NT2/D1 (cell line): ENCODE measurements at regions not wholly inside any gene's neighbourhood (a gene's known extent, or its start where the extent isn't known, plus 50 kb on each side); places are given as distances from the start of the nearest gene placed in this dataset.

ENCODE experiments used
- DNase-seq: peaks from one replicate; pipeline ENCODE4 v3.0.0-alpha.2; 2011; ENCODE audit warnings: low read depth, low spot score
- H3K27me3 ChIP-seq: 2 replicates; pipeline ENCODE4 v1.6.0; 2011; ENCODE audit warnings: mild to moderate bottlenecking; ENCODE audit not compliant: insufficient read length, insufficient read depth
- H3K36me3 ChIP-seq: 2 replicates; pipeline ENCODE4 v1.6.1; 2011; ENCODE audit warnings: mild to moderate bottlenecking, low read length, mixed read lengths; ENCODE audit not compliant: insufficient read depth, insufficient read length
- H3K4me1 ChIP-seq: 2 replicates; pipeline ENCODE4 v1.5.1; 2011; ENCODE audit not compliant: insufficient read depth, insufficient read length
- H3K4me3 ChIP-seq: 2 replicates; pipeline ENCODE4 v1.5.1; 2011; ENCODE audit warnings: low read depth; ENCODE audit not compliant: insufficient read length
- H3K9ac ChIP-seq: 2 replicates; pipeline ENCODE4 v1.6.0; 2011; ENCODE audit warnings: low read depth; ENCODE audit not compliant: insufficient read length
- H3K9me3 ChIP-seq: 2 replicates; pipeline ENCODE4 v1.5.1; 2011; ENCODE audit warnings: mild to moderate bottlenecking, low read length; ENCODE audit not compliant: insufficient read depth
- SUZ12 ChIP-seq: IDR thresholded peaks from 2 replicates; pipeline ENCODE4 v1.6.1; 2011; ENCODE audit not compliant: insufficient read length, insufficient read depth; ENCODE audit errors: extremely low read depth
- YY1 ChIP-seq: IDR thresholded peaks from 2 replicates; pipeline ENCODE4 v1.6.1; 2011; ENCODE audit not compliant: insufficient read length, insufficient read depth
- ZNF274 ChIP-seq: IDR thresholded peaks from 2 replicates; pipeline ENCODE4 v1.6.1; 2011; ENCODE audit warnings: mild to moderate bottlenecking, low read depth, low read length

GRCh38 chr9:99282406-99282805 is 60.3 kb downstream of the SEC61B start:
- Histone ChIP-seq H3K36me3 (no peaks in the 10 kb centered on the region), H3K4me3 (no peak overlapping the region), H3K9ac (no peak overlapping the region), H3K4me1 (no peaks in the 10 kb centered on the region), H3K27me3 (no peaks in the 10 kb centered on the region), H3K9me3 (no peaks in the 10 kb centered on the region)
- TF ChIP-seq YY1 (no peak), SUZ12 (no peak), ZNF274 (no peak)
- DNase-seq = no peak

GRCh38 chr9:99285965-99286364 is 63.9 kb downstream of the SEC61B start:
- no peak for DNase-seq
- H3K36me3 ChIP-seq = no peaks in the 10 kb centered on the region
- no peaks in the 10 kb centered on the region for H3K9me3 ChIP-seq
- no peak overlapping the region for H3K9ac ChIP-seq
- TF ChIP-seq SUZ12 (no peak), ZNF274 (no peak), YY1 (no peak)
- H3K27me3 ChIP-seq = no peaks in the 10 kb centered on the region
- H3K4me3 ChIP-seq = no peak overlapping the region
- no peaks in the 10 kb centered on the region for H3K4me1 ChIP-seq

GRCh38 chr9:99286536-99286935 is 64.5 kb downstream of the SEC61B start:
- H3K9me3 ChIP-seq = no peaks in the 10 kb centered on the region
- H3K4me1 ChIP-seq = no peaks in the 10 kb centered on the region
- no peak for DNase-seq
- no peaks in the 10 kb centered on the region for H3K36me3 ChIP-seq
- H3K27me3 ChIP-seq = no peaks in the 10 kb centered on the region
- TF ChIP-seq YY1 (no peak), SUZ12 (no peak), ZNF274 (no peak)
- H3K9ac ChIP-seq = no peak overlapping the region
- no peak overlapping the region for H3K4me3 ChIP-seq

GRCh38 chr9:99287641-99288040 is 65.6 kb downstream of the SEC61B start:
- H3K9ac ChIP-seq = no peak overlapping the region
- no peaks in the 10 kb centered on the region for H3K36me3 ChIP-seq
- H3K9me3 ChIP-seq = no peaks in the 10 kb centered on the region
- no peaks in the 10 kb centered on the region for H3K4me1 ChIP-seq
- TF ChIP-seq ZNF274 (no peak), SUZ12 (no peak), YY1 (no peak)
- H3K4me3 ChIP-seq = no peak overlapping the region
- DNase-seq = no peak
- H3K27me3 ChIP-seq = no peaks in the 10 kb centered on the region

- no peaks in the 10 kb centered on the region for H3K4me1 ChIP-seq
- TF ChIP-seq YY1 = no peak
- TF ChIP-seq SUZ12 = no peak
- TF ChIP-seq ZNF274 = no peak
- no peak overlapping the region for H3K9ac ChIP-seq
- DNase-seq = no peak
- H3K9me3 ChIP-seq = no peaks in the 10 kb centered on the region
- no peaks in the 10 kb centered on the region for H3K27me3 ChIP-seq
- H3K36me3 ChIP-seq = no peaks in the 10 kb centered on the region
- H3K4me3 ChIP-seq = no peak overlapping the region
These were observed 66.7 kb downstream of the SEC61B start for GRCh38 chr9:99288830-99289229.

GRCh38 chr9:99294850-99295461 is 72.9 kb downstream of the SEC61B start:
- no peak for TF ChIP-seq SUZ12
- TF ChIP-seq YY1 = no peak
- no peak for TF ChIP-seq ZNF274
- DNase-seq = no peak

GRCh38 chr9:99296291-99296951 is 74.3 kb downstream of the SEC61B start:
- Histone ChIP-seq H3K9me3 (no peaks in the 10 kb centered on the region), H3K27me3 (no peaks in the 10 kb centered on the region), H3K4me1 (peaks cover 2% of the 10 kb centered on the region), H3K9ac (no peak overlapping the region), H3K36me3 (no peaks in the 10 kb centered on the region), H3K4me3 (no peak overlapping the region)
- TF ChIP-seq SUZ12 (no peak), ZNF274 (no peak), YY1 (no peak)
- no peak for DNase-seq

More at GRCh38 chr9:99294850-99295461, 72.9 kb downstream of the SEC61B start:
- H3K27me3 ChIP-seq = no peaks in the 10 kb centered on the region
- peaks cover 2% of the 10 kb centered on the region for H3K4me1 ChIP-seq
- no peak overlapping the region for H3K4me3 ChIP-seq
- no peak overlapping the region for H3K9ac ChIP-seq
- no peaks in the 10 kb centered on the region for H3K9me3 ChIP-seq
- H3K36me3 ChIP-seq = no peaks in the 10 kb centered on the region
